HCT116 (cell line): ENCODE measurements at regions not wholly inside any gene's neighbourhood (a gene's known extent, or its start where the extent isn't known, plus 50 kb on each side); places are given as distances from the start of the nearest gene placed in this dataset.

Experiments
- ATF3 ChIP-seq: IDR thresholded peaks from 2 replicates; pipeline ENCODE4 v1.6.1; 2012
- CTCF ChIP-seq, 3 experiments: fragments of 200-600 bp in 1 of 3; sonication (generic) in 1 of 3; IDR thresholded peaks in 2 of 3; conservative IDR thresholded peaks in 1 of 3; 2 replicates each; pipeline ENCODE4 v1.5.1; 2012 to 2017; ENCODE audit warnings: low read depth in 2 of 3, low read length in 2 of 3, antibody characterized with exemption in 1 of 3, borderline replicate concordance in 1 of 3, control low read depth in 1 of 3, mild to moderate bottlenecking in 1 of 3, mixed read lengths in 1 of 3, mixed run types in 1 of 3, moderate library complexity in 1 of 3; ENCODE audit not compliant: insufficient read depth in 1 of 3
- ELF1 ChIP-seq: IDR thresholded peaks from 2 replicates; pipeline ENCODE4 v1.6.1; 2012; ENCODE audit warnings: low read depth, borderline replicate concordance
- EZH2 ChIP-seq: fragments of 200-600 bp; sonication (generic); IDR thresholded peaks from 2 replicates; pipeline ENCODE4 v1.6.1; 2017; ENCODE audit warnings: antibody characterized with exemption, mixed run types
- EZH2phosphoT487 ChIP-seq: fragments of 200-600 bp; IDR thresholded peaks from 2 replicates; pipeline ENCODE4 v1.6.1; 2018; ENCODE audit warnings: antibody characterized with exemption, borderline replicate concordance
- JUND ChIP-seq: IDR thresholded peaks from 2 replicates; pipeline ENCODE4 v1.6.1; 2012
- MAX ChIP-seq: IDR thresholded peaks from 2 replicates; pipeline ENCODE4 v1.6.1; 2012
- POLR2A ChIP-seq: IDR thresholded peaks from 2 replicates; pipeline ENCODE4 v1.7.0; 2011; ENCODE audit warnings: borderline replicate concordance; ENCODE audit not compliant: insufficient read depth, insufficient read length; ENCODE audit errors: extremely low read depth
- POLR2AphosphoS5 ChIP-seq: IDR thresholded peaks from 2 replicates; pipeline ENCODE4 v1.6.1; 2011; ENCODE audit warnings: mild to moderate bottlenecking, low read depth, low read length, moderate library complexity
- RAD21 ChIP-seq: IDR thresholded peaks from 2 replicates; pipeline ENCODE4 v1.6.1; 2012; ENCODE audit warnings: low read depth, mild to moderate bottlenecking
- SP1 ChIP-seq: IDR thresholded peaks from 2 replicates; pipeline ENCODE4 v1.6.1; 2012; ENCODE audit warnings: low read depth
- TCF7L2 ChIP-seq: IDR thresholded peaks from 2 replicates; pipeline ENCODE4 v1.7.0; 2011; ENCODE audit warnings: borderline replicate concordance, inconsistent platforms; ENCODE audit not compliant: insufficient read depth, insufficient read length; ENCODE audit errors: extremely low read depth
- TF ChIP-seq, protein P1 (sequence below): IDR thresholded peaks from 2 replicates; pipeline ENCODE4 v1.6.1; 2012; ENCODE audit warnings: low read depth

DNA sequence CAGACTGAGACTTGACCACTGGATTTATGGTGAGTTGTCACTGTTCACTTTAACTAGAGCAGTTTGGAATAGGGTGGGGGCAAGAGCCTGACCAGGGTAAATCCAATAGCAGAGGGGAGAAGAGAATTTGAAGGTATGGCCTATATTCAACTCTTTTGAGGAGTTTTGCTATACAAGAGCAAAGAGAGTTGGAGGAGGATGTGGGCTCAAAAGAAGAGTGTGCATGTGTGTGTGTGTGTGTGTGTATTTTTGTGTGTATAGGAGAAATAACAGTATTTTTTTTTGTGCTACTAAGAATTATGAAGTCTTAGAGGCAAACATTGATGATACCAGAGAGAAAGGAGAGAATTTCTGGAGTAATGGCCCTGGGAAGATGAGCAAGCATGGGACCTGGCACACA lies 164.8 kb upstream of the JUN start:
- TF ChIP-seq CTCF (IDR thresholded peaks at IDR 0.05 in 2 of 3, conservative IDR thresholded peaks at IDR 0.05 in 1 of 3; ENCODE audit: borderline replicate concordance in 1 of 3, insufficient read depth in 1 of 3, low read depth in 2 of 3, low read length in 2 of 3) (no peak), MAX (no peak), EZH2 (no peak), TCF7L2 (no peak), EZH2phosphoT487 (no peak), RAD21 (no peak), ELF1 (no peak), POLR2A (no peak), POLR2AphosphoS5 (no peak), JUND (no peak), SP1 (no peak), ATF3 (no peak)
- TF ChIP-seq, protein P1, sequence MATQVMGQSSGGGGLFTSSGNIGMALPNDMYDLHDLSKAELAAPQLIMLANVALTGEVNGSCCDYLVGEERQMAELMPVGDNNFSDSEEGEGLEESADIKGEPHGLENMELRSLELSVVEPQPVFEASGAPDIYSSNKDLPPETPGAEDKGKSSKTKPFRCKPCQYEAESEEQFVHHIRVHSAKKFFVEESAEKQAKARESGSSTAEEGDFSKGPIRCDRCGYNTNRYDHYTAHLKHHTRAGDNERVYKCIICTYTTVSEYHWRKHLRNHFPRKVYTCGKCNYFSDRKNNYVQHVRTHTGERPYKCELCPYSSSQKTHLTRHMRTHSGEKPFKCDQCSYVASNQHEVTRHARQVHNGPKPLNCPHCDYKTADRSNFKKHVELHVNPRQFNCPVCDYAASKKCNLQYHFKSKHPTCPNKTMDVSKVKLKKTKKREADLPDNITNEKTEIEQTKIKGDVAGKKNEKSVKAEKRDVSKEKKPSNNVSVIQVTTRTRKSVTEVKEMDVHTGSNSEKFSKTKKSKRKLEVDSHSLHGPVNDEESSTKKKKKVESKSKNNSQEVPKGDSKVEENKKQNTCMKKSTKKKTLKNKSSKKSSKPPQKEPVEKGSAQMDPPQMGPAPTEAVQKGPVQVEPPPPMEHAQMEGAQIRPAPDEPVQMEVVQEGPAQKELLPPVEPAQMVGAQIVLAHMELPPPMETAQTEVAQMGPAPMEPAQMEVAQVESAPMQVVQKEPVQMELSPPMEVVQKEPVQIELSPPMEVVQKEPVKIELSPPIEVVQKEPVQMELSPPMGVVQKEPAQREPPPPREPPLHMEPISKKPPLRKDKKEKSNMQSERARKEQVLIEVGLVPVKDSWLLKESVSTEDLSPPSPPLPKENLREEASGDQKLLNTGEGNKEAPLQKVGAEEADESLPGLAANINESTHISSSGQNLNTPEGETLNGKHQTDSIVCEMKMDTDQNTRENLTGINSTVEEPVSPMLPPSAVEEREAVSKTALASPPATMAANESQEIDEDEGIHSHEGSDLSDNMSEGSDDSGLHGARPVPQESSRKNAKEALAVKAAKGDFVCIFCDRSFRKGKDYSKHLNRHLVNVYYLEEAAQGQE = no peak
